IMR-90 (cell line): ENCODE measurements at regions not wholly inside any gene's neighbourhood (a gene's known extent, or its start where the extent isn't known, plus 50 kb on each side); places are given as distances from the start of the nearest gene placed in this dataset.

Source experiments
- ATAC-seq: fragments of 200-7000 bp; cut with Tn5 transposase; 2 replicates; pipeline ENCODE4 v1.9.1; 2020; ENCODE audit warnings: low read depth, mild to moderate bottlenecking, moderate library complexity
- BruUV-seq: library from RNA; stranded (reverse); fragments of 400-500 nt; replicated peaks from 2 replicates; lab custom pipeline; 2021; lab: Mats Ljungman, UMichigan
- CTCF ChIA-PET: fragments of 300-600 bp; formaldehyde crosslinking; extraction: SDS; loops from one replicate; lab custom pipeline; 2021; ENCODE audit warnings: antibody characterized with exemption; lab: Yijun Ruan, JAX
- POLR2A ChIA-PET: fragments of 300-600 bp; sonication (Branson Sonifier 250); formaldehyde crosslinking; loops from one replicate; lab custom pipeline; 2022; ENCODE audit warnings: antibody characterized with exemption; ENCODE audit not compliant: unreplicated experiment; lab: Charles Lee
- DNase-seq: peaks from one replicate; pipeline ENCODE4 v3.0.0; 2013
- H2AFZ ChIP-seq: replicated peaks from 2 replicates; pipeline ENCODE3; 2013; ENCODE audit warnings: low read length, mild to moderate bottlenecking; ENCODE audit not compliant: poor library complexity
- H2AK5ac ChIP-seq: 2 replicates; pipeline ENCODE4 v1.6.1; 2013; ENCODE audit warnings: low read depth, low read length, inconsistent platforms
- H2AK9ac ChIP-seq: replicated peaks from 2 replicates; pipeline ENCODE3; 2013; ENCODE audit warnings: mild to moderate bottlenecking, low read depth, low read length, moderate library complexity; ENCODE audit not compliant: poor library complexity
- H2BK120ac ChIP-seq: 2 replicates; pipeline ENCODE4 v1.6.1; 2013; ENCODE audit warnings: low read depth, low read length, inconsistent platforms
- H2BK15ac ChIP-seq: 3 replicates; pipeline ENCODE4 v1.6.1; 2013; ENCODE audit warnings: low read depth, low read length, inconsistent platforms
- H2BK20ac ChIP-seq: 2 replicates; pipeline ENCODE4 v1.6.1; 2013; ENCODE audit warnings: low read depth, mild to moderate bottlenecking, inconsistent platforms, low read length, moderate library complexity
- H2BK5ac ChIP-seq: 2 replicates; pipeline ENCODE4 v1.6.1; 2013; ENCODE audit warnings: mild to moderate bottlenecking, low read depth, low read length, inconsistent platforms; ENCODE audit not compliant: poor library complexity, severe bottlenecking
- H3K14ac ChIP-seq: replicated peaks from 2 replicates; pipeline ENCODE4 v1.6.1; 2013; ENCODE audit warnings: low read depth, low read length, inconsistent platforms
- H3K18ac ChIP-seq: 2 replicates; pipeline ENCODE4 v1.6.1; 2013; ENCODE audit warnings: low read depth, low read length, control low read depth
- H3K23ac ChIP-seq: 2 replicates; pipeline ENCODE4 v1.6.1; 2013; ENCODE audit warnings: low read depth, low read length, inconsistent platforms
- H3K27ac ChIP-seq: 2 replicates; pipeline ENCODE4 v1.5.1; 2013; ENCODE audit warnings: mild to moderate bottlenecking, control low read depth, low read length; ENCODE audit not compliant: insufficient read depth
- H3K27me3 ChIP-seq: 2 replicates; pipeline ENCODE4 v1.6.1; 2013; ENCODE audit warnings: low read length; ENCODE audit not compliant: control insufficient read depth, insufficient read depth
- H3K36me3 ChIP-seq: 2 replicates; pipeline ENCODE4 v1.6.1; 2013; ENCODE audit warnings: low read length, mixed read lengths; ENCODE audit not compliant: control insufficient read depth, insufficient read depth
- H3K4ac ChIP-seq: 2 replicates; pipeline ENCODE4 v1.6.1; 2013; ENCODE audit warnings: low read depth, low read length, inconsistent platforms
- H3K4me1 ChIP-seq: 2 replicates; pipeline ENCODE4 v1.6.1; 2013; ENCODE audit warnings: low read length, mixed read lengths; ENCODE audit not compliant: control insufficient read depth, insufficient read depth
- H3K4me2 ChIP-seq: 2 replicates; pipeline ENCODE4 v1.6.1; 2013; ENCODE audit warnings: low read depth, mild to moderate bottlenecking, control low read depth, low read length, moderate library complexity
- H3K4me3 ChIP-seq: 2 replicates; pipeline ENCODE4 v1.5.1; 2013; ENCODE audit warnings: low read depth, mild to moderate bottlenecking, control low read depth, low read length, moderate library complexity; ENCODE audit not compliant: insufficient read depth
- H3K56ac ChIP-seq: 2 replicates; pipeline ENCODE4 v1.6.1; 2013; ENCODE audit warnings: low read length, inconsistent platforms; ENCODE audit not compliant: insufficient read depth; ENCODE audit errors: extremely low read depth
- H3K79me1 ChIP-seq, 2 experiments: 2 replicates each; pipeline ENCODE4 v1.6.1; 2013; ENCODE audit warnings: low read length in 2 of 2, inconsistent platforms in 1 of 2, low read depth in 1 of 2
- H3K9ac ChIP-seq: 2 replicates; pipeline ENCODE4 v1.6.1; 2013; ENCODE audit warnings: low read depth, low read length, control low read depth
- H3K9me1 ChIP-seq: 2 replicates; pipeline ENCODE4 v1.6.1; 2013; ENCODE audit warnings: low read length, inconsistent platforms; ENCODE audit not compliant: insufficient read depth
- H3K9me3 ChIP-seq: 2 replicates; pipeline ENCODE4 v1.6.1; 2013; ENCODE audit warnings: low read length; ENCODE audit not compliant: control insufficient read depth, insufficient read depth
- H4K20me1 ChIP-seq: 2 replicates; pipeline ENCODE4 v1.6.1; 2013; ENCODE audit warnings: low read length, inconsistent platforms; ENCODE audit not compliant: insufficient read depth
- H4K5ac ChIP-seq: 2 replicates; pipeline ENCODE4 v1.6.1; 2013; ENCODE audit warnings: mild to moderate bottlenecking, low read depth, low read length, control low read depth
- H4K8ac ChIP-seq, 2 experiments: 2 replicates each; pipeline ENCODE4 v1.6.1; 2013; ENCODE audit warnings: low read depth in 2 of 2, low read length in 2 of 2, control low read depth in 1 of 2, inconsistent platforms in 1 of 2
- H4K91ac ChIP-seq: 2 replicates; pipeline ENCODE4 v1.6.1; 2013; ENCODE audit warnings: low read depth, low read length, inconsistent platforms; ENCODE audit not compliant: insufficient read depth
- BHLHE40 ChIP-seq: fragments of 150-350 bp; IDR thresholded peaks from 2 replicates; pipeline ENCODE4 v1.6.1; 2016; ENCODE audit warnings: mild to moderate bottlenecking, low read depth, low read length
- CEBPB ChIP-seq: IDR thresholded peaks from 2 replicates; pipeline ENCODE4 v1.6.1; 2012; ENCODE audit warnings: low read depth, low read length, improper control_type of control experiment
- CHD1 ChIP-seq: IDR thresholded peaks from 2 replicates; pipeline ENCODE4 v1.6.1; 2012; ENCODE audit warnings: low read depth, low read length, improper control_type of control experiment
- ELK1 ChIP-seq: fragments of 150-350 bp; IDR thresholded peaks from 2 replicates; pipeline ENCODE4 v1.6.1; 2016; ENCODE audit warnings: low read depth, mild to moderate bottlenecking, low read length, moderate library complexity, borderline replicate concordance
- FOS ChIP-seq: fragments of 150-350 bp; IDR thresholded peaks from 2 replicates; pipeline ENCODE4 v1.6.1; 2016; ENCODE audit warnings: low read depth, low read length
- MAFK ChIP-seq: IDR thresholded peaks from 2 replicates; pipeline ENCODE4 v1.6.1; 2012; ENCODE audit warnings: low read depth, low read length, improper control_type of control experiment
- MAZ ChIP-seq: IDR thresholded peaks from 2 replicates; pipeline ENCODE4 v1.6.1; 2012; ENCODE audit warnings: low read depth, mild to moderate bottlenecking, low read length, improper control_type of control experiment, moderate library complexity, borderline replicate concordance
- MXI1 ChIP-seq: IDR thresholded peaks from 2 replicates; pipeline ENCODE4 v1.6.1; 2012; ENCODE audit warnings: low read depth, mild to moderate bottlenecking, low read length, moderate library complexity, borderline replicate concordance
- NFE2L2 ChIP-seq: fragments of 150-350 bp; IDR thresholded peaks from 2 replicates; pipeline ENCODE4 v1.6.1; 2016; ENCODE audit warnings: low read depth, mild to moderate bottlenecking, low read length
- POLR2A ChIP-seq: IDR thresholded peaks from 2 replicates; pipeline ENCODE4 v1.6.1; 2012; ENCODE audit warnings: mild to moderate bottlenecking, low read depth, low read length
- RAD21 ChIP-seq: IDR thresholded peaks from 2 replicates; pipeline ENCODE4 v1.6.1; 2012; ENCODE audit warnings: low read length, improper control_type of control experiment
- RFX5 ChIP-seq: IDR thresholded peaks from 2 replicates; pipeline ENCODE4 v1.8.0; 2012; ENCODE audit warnings: low read depth, mild to moderate bottlenecking, low read length, moderate library complexity
- SMC3 ChIP-seq: fragments of 150-350 bp; IDR thresholded peaks from 2 replicates; pipeline ENCODE4 v1.6.1; 2016; ENCODE audit warnings: low read depth, mild to moderate bottlenecking, antibody characterized with exemption, low read length, moderate library complexity
- USF2 ChIP-seq: fragments of 150-350 bp; IDR thresholded peaks from 2 replicates; pipeline ENCODE4 v1.6.1; 2017; ENCODE audit warnings: mild to moderate bottlenecking, antibody characterized with exemption, low read length, low read depth
- WGBS, 2 experiments: methylation state at CpG; one replicate each; pipeline versions ENCODE4 v1.1.5 to v1.1.7; 2013; ENCODE audit warnings: missing lambda C conversion rate in 2 of 2; ENCODE audit not compliant: insufficient read length in 1 of 2; ENCODE audit errors: extremely low coverage in 2 of 2; 5-methylcytosine and 5-hydroxymethylcytosine counted together
- dilution Hi-C: fragments of 300-500 bp; cut with HindIII; formaldehyde crosslinking; loops from one replicate; pipeline ENCODE4 v1.14.3; 2018; ENCODE audit warnings: low sequenced_read_pairs; ENCODE audit not compliant: unreplicated experiment
- in situ Hi-C: fragments of 300-500 bp; cut with MboI; formaldehyde crosslinking; loops from 3 replicates; pipeline ENCODE4 v1.14.3; 2019; ENCODE audit warnings: low sequenced_read_pairs, inconsistent platforms, mixed read lengths
- intact Hi-C: fragments of 100-400 bp; cut with micrococcal nuclease; formaldehyde crosslinking; loops from 2 replicates; pipeline ENCODE4 v1.10.0; 2022

GRCh38 chr3:144947895-144948294 lies 976.3 kb downstream of the DIPK2A start:
- no peak overlapping the region for H3K23ac ChIP-seq
- CTCF ChIA-PET: no interaction called here
- no peak overlapping the region for H3K4me2 ChIP-seq
- no peaks in the 10 kb centered on the region for H4K20me1 ChIP-seq
- no peak overlapping the region for H2BK15ac ChIP-seq
- no peaks in the 10 kb centered on the region for H3K4me1 ChIP-seq
- intact Hi-C loops (no loop called here), in situ Hi-C loops (no loop called here), dilution Hi-C loops (no loop called here)
- H3K4me3 ChIP-seq: no peak overlapping the region
- no peaks in the 10 kb centered on the region for H3K27me3 ChIP-seq
- no peak for ATAC-seq
- H4K8ac ChIP-seq: no peak overlapping the region
- H3K36me3 ChIP-seq: no peaks in the 10 kb centered on the region
- no peak overlapping the region for H3K56ac ChIP-seq
- no peak overlapping the region for H3K4ac ChIP-seq
- no peak overlapping the region for H3K9ac ChIP-seq
- POLR2A ChIA-PET: no interaction called here
- no peak overlapping the region for H2BK120ac ChIP-seq
- no CpG with 5 or more reads among the region's 5 CpGs for WGBS, 2 experiments
- TF ChIP-seq MAFK: no peak
- TF ChIP-seq CHD1: no peak
- no peak for TF ChIP-seq FOS
- TF ChIP-seq RFX5: no peak
- TF ChIP-seq NFE2L2: no peak
- no peak for TF ChIP-seq SMC3
- TF ChIP-seq CEBPB: no peak
- TF ChIP-seq MAZ: no peak
- no peak for TF ChIP-seq RAD21
- TF ChIP-seq USF2: no peak
- TF ChIP-seq BHLHE40: no peak
- TF ChIP-seq POLR2A: no peak
- TF ChIP-seq MXI1: no peak
- no peak for TF ChIP-seq ELK1
- H2AK9ac ChIP-seq: no peak overlapping the region
- H2AFZ ChIP-seq: no peak overlapping the region
- no peaks in the 10 kb centered on the region for H3K9me3 ChIP-seq
- BruUV-seq: no TSS peak
- no peak overlapping the region for H4K91ac ChIP-seq
- H3K79me1 ChIP-seq: no peaks in the 10 kb centered on the region
- H3K9me1 ChIP-seq: no peaks in the 10 kb centered on the region
- H2BK5ac ChIP-seq: no peak overlapping the region
- no peak overlapping the region for H4K5ac ChIP-seq
- no peak for DNase-seq
- no peak overlapping the region for H3K14ac ChIP-seq
- no peak overlapping the region for H2AK5ac ChIP-seq
- H2BK20ac ChIP-seq: no peak overlapping the region
- H3K18ac ChIP-seq: no peak overlapping the region
- no peak overlapping the region for H3K27ac ChIP-seq
